Transverse colon (tissue), 4 donors: ENCODE measurements at regions not wholly inside any gene's neighbourhood (a gene's known extent, or its start where the extent isn't known, plus 50 kb on each side); places are given as distances from the start of the nearest gene placed in this dataset.
A peak's percentile ranks its signal among the peaks of the same experiment; 100 is the strongest.

Experiments
- DNase-seq: peaks from one replicate; pipeline ENCODE4 v3.0.0-alpha.2; 2019
- H3K27ac ChIP-seq, 4 donors: fragments of 200-600 bp; sonication (generic); 2 replicates each; pipeline ENCODE4 v1.5.1; 2016 to 2018; ENCODE audit warnings: inconsistent platforms in 4 of 4
- H3K27me3 ChIP-seq: fragments of 200-600 bp; sonication (generic); 2 replicates; pipeline ENCODE4 v1.5.1; 2017; ENCODE audit warnings: inconsistent platforms
- H3K36me3 ChIP-seq, 4 donors: fragments of 200-600 bp; sonication (generic); 2 replicates each; pipeline ENCODE4 v1.5.1; 2017 to 2019; ENCODE audit warnings: inconsistent platforms in 4 of 4
- H3K4me1 ChIP-seq, 4 donors: fragments of 200-600 bp; sonication (generic); 2 replicates each; pipeline ENCODE4 v1.5.1; 2017 to 2020; ENCODE audit warnings: inconsistent platforms in 4 of 4
- H3K4me3 ChIP-seq, 4 donors: fragments of 200-600 bp; sonication (generic); 1 replicate in 1 of 4; 2 replicates in 3 of 4; pipeline versions ENCODE4 v1.5.1 to v1.6.1; 2017 to 2019; ENCODE audit warnings: inconsistent platforms in 4 of 4
- H3K9me3 ChIP-seq, 2 donors: fragments of 200-600 bp; sonication (generic); 2 replicates each; pipeline ENCODE4 v1.5.1; 2017 to 2019; ENCODE audit warnings: inconsistent platforms in 2 of 2
- CTCF ChIP-seq, 5 experiments: fragments of 200-600 bp in 3 of 5; fragments of 450-650 bp in 2 of 5; sonication (generic) in 3 of 5; IDR thresholded peaks; 1 replicate in 2 of 5; 2 replicates in 3 of 5; pipeline ENCODE4 v1.5.1; 2016 to 2017; ENCODE audit warnings: antibody characterized with exemption in 5 of 5, inconsistent platforms in 3 of 5, mild to moderate bottlenecking in 2 of 5, moderate library complexity in 1 of 5
- EP300 ChIP-seq: sonication (generic); formaldehyde crosslinking; IDR thresholded peaks from one replicate; pipeline ENCODE4 v1.6.1; 2017; ENCODE audit warnings: antibody characterized with exemption, low read depth
- POLR2A ChIP-seq: fragments of 450-650 bp; IDR thresholded peaks from one replicate; pipeline ENCODE4 v1.6.1; 2016; ENCODE audit warnings: antibody characterized with exemption, mild to moderate bottlenecking, moderate library complexity
- POLR2AphosphoS5 ChIP-seq, 3 donors: sonication (generic); formaldehyde crosslinking; IDR thresholded peaks; one replicate each; pipeline ENCODE4 v1.6.1; 2016; ENCODE audit warnings: antibody characterized with exemption in 3 of 3
- WGBS, 2 donors: methylation state at CpG; one replicate each; pipeline ENCODE4 v1.1.5; 2018; ENCODE audit warnings: low coverage in 1 of 2; 5-methylcytosine and 5-hydroxymethylcytosine counted together
- in situ Hi-C, 4 donors: fragments of 200-750 bp; cut with MboI; loops; one replicate each; pipeline versions ENCODE4 v1.15.0 to v1.15.1; 2017; ENCODE audit warnings: low sequenced_read_pairs in 3 of 4, low pct_ligation_motif_present in 1 of 4, low pct_unique_long_range_greater_than_20kb in 1 of 4
- intact Hi-C: fragments of 100-400 bp; cut with DNase I; formaldehyde crosslinking; loops from one replicate; pipeline ENCODE4 v1.15.1; 2023; ENCODE audit warnings: low total_unique reads

GRCh38 chr7:17229228-17229627 is 69.2 kb upstream of the AHR start:
- in situ Hi-C loops, result no loop called here

GRCh38 chr7:17230099-17230807 is 68.2 kb upstream of the AHR start:
- Histone ChIP-seq H3K27me3 (no peaks in the 10 kb centered on the region), H3K27ac (no peak overlapping the region), H3K4me1 (peaks cover 0 to 8% (median 0%) of the 10 kb centered on the region in 4 donors), H3K36me3 (no peaks in the 10 kb centered on the region), H3K9me3 (peaks cover 0 to 3% of the 10 kb centered on the region in 2 donors), H3K4me3 (no peak overlapping the region)
- TF ChIP-seq EP300 (no peak), POLR2A (no peak), POLR2AphosphoS5 (IDR thresholded peaks at IDR 0.05) (no peak), CTCF (IDR thresholded peaks at IDR 0.05) (no peak)
- 82 to 83% methylated on average over 1 to 2 of the region's 2 CpGs for WGBS, 2 donors
- in situ Hi-C loops (no loop called here), intact Hi-C loops (no loop called here)
- no peak for DNase-seq

More at GRCh38 chr7:17229228-17229627, 69.2 kb upstream of the AHR start:
- no peaks in the 10 kb centered on the region for H3K36me3 ChIP-seq
- peaks cover 0 to 3% of the 10 kb centered on the region in 2 donors for H3K9me3 ChIP-seq
- H3K4me1 ChIP-seq, result no peaks in the 10 kb centered on the region
- intact Hi-C loops, result no loop called here
- TF ChIP-seq POLR2AphosphoS5 (IDR thresholded peaks at IDR 0.05), result no peak
- TF ChIP-seq CTCF (IDR thresholded peaks at IDR 0.05), result no peak
- no peak for TF ChIP-seq EP300
- no peak for TF ChIP-seq POLR2A
- H3K27ac ChIP-seq, result no peak overlapping the region
- 85% methylated on average over 2 of the region's 2 CpGs for WGBS, 2 donors
- no peak for DNase-seq
- no peaks in the 10 kb centered on the region for H3K27me3 ChIP-seq
- H3K4me3 ChIP-seq, result no peak overlapping the region

GRCh38 chr7:17233603-17234002 is 64.8 kb upstream of the AHR start:
- H3K9me3 ChIP-seq, result no peaks in the 10 kb centered on the region
- peaks cover 0 to 8% (median 0%) of the 10 kb centered on the region in 4 donors for H3K4me1 ChIP-seq
- H3K4me3 ChIP-seq, result no peak overlapping the region
- DNase-seq, result no peak
- no peak for TF ChIP-seq EP300
- no peak for TF ChIP-seq POLR2A
- no peak for TF ChIP-seq POLR2AphosphoS5 (IDR thresholded peaks at IDR 0.05)
- TF ChIP-seq CTCF (IDR thresholded peaks at IDR 0.05), result no peak
- intact Hi-C loops, result no loop called here
- no peaks in the 10 kb centered on the region for H3K27me3 ChIP-seq
- 61 to 68% methylated on average over 2 of the region's 2 CpGs for WGBS, 2 donors
- H3K36me3 ChIP-seq, result no peaks in the 10 kb centered on the region
- H3K27ac ChIP-seq, result peak overlapping the region in 3 of 4 donors; percentile 38 to 62 (median 61)
- in situ Hi-C loops, result no loop called here

GRCh38 chr7:17234030-17234397 is 64.4 kb upstream of the AHR start:
- intact Hi-C loops (no loop called here), in situ Hi-C loops (no loop called here)
- no peaks in the 10 kb centered on the region for H3K9me3 ChIP-seq
- peaks cover 0 to 8% (median 0%) of the 10 kb centered on the region in 4 donors for H3K4me1 ChIP-seq
- H3K27me3 ChIP-seq, result no peaks in the 10 kb centered on the region
- TF ChIP-seq POLR2A (no peak), EP300 (no peak), CTCF (IDR thresholded peaks at IDR 0.05) (no peak), POLR2AphosphoS5 (IDR thresholded peaks at IDR 0.05) (no peak)
- peak overlapping the region; percentile 38 to 62 (median 54) for H3K27ac ChIP-seq
- DNase-seq, result no peak
- WGBS, 2 donors, result 53 to 88% methylated on average over 1 to 2 of the region's 2 CpGs
- H3K4me3 ChIP-seq, result no peak overlapping the region
- no peaks in the 10 kb centered on the region for H3K36me3 ChIP-seq
